ENCODE measurements at regions not wholly inside any gene's neighbourhood (a gene's known extent, or its start where the extent isn't known, plus 50 kb on each side); places are given as distances from the start of the nearest gene placed in this dataset.
"Not testable (repeated sequence)": the region's sequence is repeated elsewhere in the genome, so short reads cannot be mapped to it uniquely, and the experiment has no call there.

DNA sequence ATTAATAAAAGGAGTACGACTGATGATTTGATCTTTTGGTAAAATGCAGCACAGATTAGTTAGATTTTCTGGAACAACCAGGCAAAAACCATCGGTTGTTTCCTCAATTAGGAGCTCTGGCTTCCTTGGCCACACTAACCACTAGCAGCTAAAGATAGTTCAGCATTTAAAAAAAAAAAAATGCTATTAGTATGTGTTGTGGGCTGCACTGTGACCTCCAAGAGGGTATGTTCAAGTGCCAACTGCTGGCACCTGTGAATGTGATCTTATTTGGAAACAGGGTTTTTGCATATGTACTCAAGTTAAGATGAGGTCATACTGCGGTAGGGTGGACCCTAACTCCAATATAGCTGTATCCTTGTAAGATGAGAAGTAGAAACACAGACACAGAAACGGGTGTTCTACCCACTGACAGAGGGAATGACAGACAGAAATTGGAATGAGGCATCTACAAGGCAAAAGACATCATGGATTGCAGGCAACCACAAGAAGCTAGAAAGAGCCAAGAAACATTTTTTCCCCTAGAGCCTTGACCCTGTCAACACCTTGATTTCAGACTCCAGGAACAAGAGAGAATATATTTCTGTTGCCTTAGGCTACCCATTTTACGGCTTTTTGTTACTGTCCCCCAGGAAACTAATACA, 534.6 kb upstream of the ROBO2 start:
- Mint-ChIP-seq H3K27me3 (no peaks in the 10 kb centered on the region), H3K4me1 (no peaks in the 10 kb centered on the region), H3K4me3 (no peak overlapping the region), H3K9me3 (peaks cover 8% of the 10 kb centered on the region), H3K27ac (no peak overlapping the region), H3K36me3 (ENCODE audit: low read depth) (no peaks in the 10 kb centered on the region)
- no peak for DNase-seq
- intact Hi-C loops (cut with micrococcal nuclease), result no loop called here

- peaks cover 8% of the 10 kb centered on the region for H3K9me3 Mint-ChIP-seq
- intact Hi-C loops (cut with micrococcal nuclease), result no loop called here
- H3K27me3 Mint-ChIP-seq, result no peaks in the 10 kb centered on the region
- H3K4me3 Mint-ChIP-seq, result no peak overlapping the region
- no peaks in the 10 kb centered on the region for H3K4me1 Mint-ChIP-seq
- no peaks in the 10 kb centered on the region for H3K36me3 Mint-ChIP-seq (ENCODE audit: low read depth)
- DNase-seq, result no peak
- no peak overlapping the region for H3K27ac Mint-ChIP-seq
These were observed 530.6 kb upstream of the ROBO2 start for GRCh38 chr3:76509179-76509830.

- no peaks in the 10 kb centered on the region for H3K27me3 Mint-ChIP-seq
These were observed 525.1 kb upstream of the ROBO2 start for GRCh38 chr3:76514836-76515235.

GRCh38 chr3:76523337-76523736, 516.6 kb upstream of the ROBO2 start:
- H3K27ac Mint-ChIP-seq, result no peak overlapping the region
- no peaks in the 10 kb centered on the region for H3K4me1 Mint-ChIP-seq
- H3K27me3 Mint-ChIP-seq, result no peaks in the 10 kb centered on the region
- H3K9me3 Mint-ChIP-seq, result no peaks in the 10 kb centered on the region
- no peaks in the 10 kb centered on the region for H3K36me3 Mint-ChIP-seq (ENCODE audit: low read depth)
- no peak for DNase-seq
- intact Hi-C loops (cut with micrococcal nuclease), result no loop called here
- no peak overlapping the region for H3K4me3 Mint-ChIP-seq

More at GRCh38 chr3:76514836-76515235, 525.1 kb upstream of the ROBO2 start:
- Mint-ChIP-seq H3K4me3 (no peak overlapping the region), H3K9me3 (peaks cover 4% of the 10 kb centered on the region), H3K4me1 (no peaks in the 10 kb centered on the region), H3K36me3 (ENCODE audit: low read depth) (no peaks in the 10 kb centered on the region), H3K27ac (no peak overlapping the region)
- intact Hi-C loops (cut with micrococcal nuclease), result no loop called here
- no peak for DNase-seq

GRCh38 chr3:76525726-76526125, 514.2 kb upstream of the ROBO2 start:
- Mint-ChIP-seq H3K27ac (no peak overlapping the region), H3K4me1 (no peaks in the 10 kb centered on the region), H3K4me3 (no peak overlapping the region), H3K36me3 (ENCODE audit: low read depth) (no peaks in the 10 kb centered on the region), H3K27me3 (no peaks in the 10 kb centered on the region), H3K9me3 (no peaks in the 10 kb centered on the region)
- DNase-seq, result no peak
- intact Hi-C loops (cut with micrococcal nuclease), result no loop called here

DNA sequence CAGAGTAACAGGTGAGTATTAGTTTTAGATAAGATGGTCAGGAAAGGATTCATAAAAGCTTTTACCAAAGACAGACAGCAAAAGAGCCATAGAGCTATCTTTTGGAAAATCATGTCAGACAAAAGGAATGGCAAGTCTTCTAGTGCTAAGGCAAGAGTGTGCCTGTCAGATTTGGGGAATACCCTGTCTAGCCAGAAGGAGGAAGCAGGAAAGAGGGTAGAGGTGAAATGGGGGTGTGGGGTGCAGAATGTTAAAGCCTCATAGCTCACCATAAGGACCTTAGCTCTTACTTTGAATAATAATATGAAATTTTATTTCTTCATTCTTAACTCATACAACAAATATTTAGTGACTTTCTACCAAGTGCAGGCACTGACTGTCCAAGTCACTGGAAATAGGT, 512.1 kb upstream of the ROBO2 start:
- intact Hi-C loops (cut with micrococcal nuclease), result no loop called here
- no peak for DNase-seq
- no peaks in the 10 kb centered on the region for H3K9me3 Mint-ChIP-seq
- no peak overlapping the region for H3K27ac Mint-ChIP-seq
- no peaks in the 10 kb centered on the region for H3K36me3 Mint-ChIP-seq (ENCODE audit: low read depth)
- no peaks in the 10 kb centered on the region for H3K4me1 Mint-ChIP-seq
- no peak overlapping the region for H3K4me3 Mint-ChIP-seq
- no peaks in the 10 kb centered on the region for H3K27me3 Mint-ChIP-seq

DNA sequence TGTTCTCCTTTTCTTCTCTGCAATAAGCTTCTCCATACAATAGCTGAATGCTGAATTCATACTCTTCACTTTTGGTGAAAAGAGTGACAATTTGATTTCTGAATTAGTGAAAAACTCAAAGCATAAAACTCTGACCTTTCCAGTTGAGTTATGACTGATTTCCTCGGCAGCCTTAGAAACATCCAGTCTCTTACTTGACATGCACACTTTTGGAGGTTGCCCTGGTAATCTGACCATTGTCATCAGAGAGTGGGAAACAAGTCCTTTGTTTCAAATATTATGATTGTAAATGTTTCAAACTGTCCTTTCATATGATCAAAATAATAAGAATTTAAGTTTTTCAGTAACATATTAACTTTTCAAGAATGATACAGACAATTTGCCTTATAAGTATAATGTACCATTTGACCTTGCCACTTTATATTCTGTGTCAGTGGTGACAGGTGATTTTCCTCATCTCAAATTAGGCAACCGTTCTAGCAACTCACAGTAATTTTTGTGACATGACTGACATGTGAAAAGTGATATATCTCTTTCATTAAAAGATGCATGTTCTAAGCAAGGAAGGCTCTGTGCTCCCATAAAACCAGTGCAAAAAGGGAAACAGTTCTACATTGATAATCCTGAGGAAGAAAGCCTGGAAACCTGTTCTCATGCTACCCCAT, 507.6 kb upstream of the ROBO2 start:
- Mint-ChIP-seq H3K9me3 (peaks cover 2% of the 10 kb centered on the region), H3K27ac (no peak overlapping the region), H3K4me1 (no peaks in the 10 kb centered on the region), H3K4me3 (no peak overlapping the region), H3K27me3 (no peaks in the 10 kb centered on the region), H3K36me3 (ENCODE audit: low read depth) (no peaks in the 10 kb centered on the region)
- intact Hi-C loops (cut with micrococcal nuclease), result no loop called here
- no peak for DNase-seq

DNA sequence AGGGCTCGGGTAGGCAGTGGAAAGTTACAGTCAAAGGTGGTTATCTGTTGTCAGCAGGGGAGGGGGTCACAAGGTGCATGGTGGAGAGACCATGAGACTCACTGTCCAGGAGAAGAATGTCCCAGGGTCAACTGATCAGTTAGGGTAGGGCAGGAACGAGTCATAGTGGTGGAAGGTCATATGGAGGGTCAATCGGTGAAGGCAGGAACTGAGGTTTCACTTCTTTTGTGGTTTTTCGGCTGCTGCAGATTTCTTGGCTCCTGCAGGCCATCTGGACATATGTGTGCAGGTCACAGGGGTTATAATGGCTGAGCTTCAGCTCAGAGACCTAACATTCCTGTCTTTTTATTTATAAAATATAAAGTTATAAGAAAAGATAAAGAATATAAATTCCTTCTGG, 506.2 kb upstream of the ROBO2 start:
- H3K27me3 Mint-ChIP-seq; H3K36me3 Mint-ChIP-seq (ENCODE audit: low read depth); H3K4me1 Mint-ChIP-seq; H3K9me3 Mint-ChIP-seq; intact Hi-C loops (cut with micrococcal nuclease); DNase-seq; H3K4me3 Mint-ChIP-seq; H3K27ac Mint-ChIP-seq: not testable (repeated sequence)

DNA sequence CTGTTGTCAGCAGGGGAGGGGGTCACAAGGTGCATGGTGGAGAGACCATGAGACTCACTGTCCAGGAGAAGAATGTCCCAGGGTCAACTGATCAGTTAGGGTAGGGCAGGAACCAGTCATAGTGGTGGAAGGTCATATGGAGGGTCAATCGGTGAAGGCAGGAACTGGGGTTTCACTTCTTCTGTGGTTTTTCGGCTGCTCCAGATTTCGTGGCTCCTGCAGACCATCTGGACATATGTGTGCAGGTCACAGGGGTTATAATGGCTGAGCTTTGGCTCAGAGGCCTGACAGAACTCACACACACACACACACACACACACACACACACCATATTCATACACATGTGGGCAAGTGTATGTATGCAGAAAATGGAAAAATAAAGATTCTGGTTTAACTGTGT, 502.0 kb upstream of the ROBO2 start:
- H3K27ac Mint-ChIP-seq; H3K27me3 Mint-ChIP-seq; H3K4me3 Mint-ChIP-seq; DNase-seq; H3K4me1 Mint-ChIP-seq; intact Hi-C loops (cut with micrococcal nuclease); H3K36me3 Mint-ChIP-seq (ENCODE audit: low read depth): not testable (repeated sequence)
- peaks cover 13% of the 10 kb centered on the region for H3K9me3 Mint-ChIP-seq

GRCh38 chr3:76547674-76548073, 492.2 kb upstream of the ROBO2 start:
- Mint-ChIP-seq H3K4me1 (no peaks in the 10 kb centered on the region), H3K27me3 (no peaks in the 10 kb centered on the region), H3K4me3 (no peak overlapping the region), H3K27ac (no peak overlapping the region), H3K36me3 (ENCODE audit: low read depth) (no peaks in the 10 kb centered on the region), H3K9me3 (peaks cover 3% of the 10 kb centered on the region)
- DNase-seq, result no peak
- intact Hi-C loops (cut with micrococcal nuclease), result no loop called here

GRCh38 chr3:76550522-76551201, 489.2 kb upstream of the ROBO2 start:
- intact Hi-C loops (cut with micrococcal nuclease), result no loop called here
- no peak for DNase-seq
- Mint-ChIP-seq H3K27me3 (no peaks in the 10 kb centered on the region), H3K4me3 (no peak overlapping the region), H3K36me3 (ENCODE audit: low read depth) (no peaks in the 10 kb centered on the region), H3K27ac (no peak overlapping the region), H3K4me1 (no peaks in the 10 kb centered on the region), H3K9me3 (peaks cover 2% of the 10 kb centered on the region)

- intact Hi-C loops (cut with micrococcal nuclease), result no loop called here
- H3K27ac Mint-ChIP-seq, result no peak overlapping the region
- no peaks in the 10 kb centered on the region for H3K36me3 Mint-ChIP-seq (ENCODE audit: low read depth)
- no peaks in the 10 kb centered on the region for H3K27me3 Mint-ChIP-seq
- no peaks in the 10 kb centered on the region for H3K4me1 Mint-ChIP-seq
- no peaks in the 10 kb centered on the region for H3K9me3 Mint-ChIP-seq
- H3K4me3 Mint-ChIP-seq, result no peak overlapping the region
- no peak for DNase-seq
These were observed 488.2 kb upstream of the ROBO2 start for GRCh38 chr3:76551739-76552138.

GRCh38 chr3:76552653-76553052, 487.2 kb upstream of the ROBO2 start:
- Mint-ChIP-seq H3K27me3 (no peaks in the 10 kb centered on the region), H3K4me1 (no peaks in the 10 kb centered on the region), H3K36me3 (ENCODE audit: low read depth) (no peaks in the 10 kb centered on the region), H3K4me3 (no peak overlapping the region), H3K9me3 (no peaks in the 10 kb centered on the region), H3K27ac (no peak overlapping the region)
- intact Hi-C loops (cut with micrococcal nuclease), result no loop called here
- DNase-seq, result no peak

- no peaks in the 10 kb centered on the region for H3K27me3 Mint-ChIP-seq
- no peaks in the 10 kb centered on the region for H3K9me3 Mint-ChIP-seq
- H3K4me1 Mint-ChIP-seq, result no peaks in the 10 kb centered on the region
- no peak overlapping the region for H3K4me3 Mint-ChIP-seq
- intact Hi-C loops (cut with micrococcal nuclease), result no loop called here
- H3K27ac Mint-ChIP-seq, result no peak overlapping the region
- H3K36me3 Mint-ChIP-seq (ENCODE audit: low read depth), result no peaks in the 10 kb centered on the region
- no peak for DNase-seq
These were observed 485.2 kb upstream of the ROBO2 start for GRCh38 chr3:76554707-76555106.
